GM12875 (cell line): ENCODE measurements at regions not wholly inside any gene's neighbourhood (a gene's known extent, or its start where the extent isn't known, plus 50 kb on each side); places are given as distances from the start of the nearest gene placed in this dataset.

Experiments used
- H3K4me3 ChIP-seq: one replicate; pipeline ENCODE4 v1.5.1; 2011; ENCODE audit warnings: low read depth, low read length, control low read depth
- CTCF ChIP-seq: IDR thresholded peaks from 2 replicates; pipeline ENCODE4 v1.5.1; 2011; ENCODE audit warnings: low read depth, mild to moderate bottlenecking, control low read depth, inconsistent platforms, low read length, moderate library complexity, borderline replicate concordance; ENCODE audit not compliant: insufficient read depth

GRCh38 chr6:100163035-100163434, 169.0 kb upstream of the MCHR2 start:
- H3K4me3 ChIP-seq, result no peak overlapping the region
- no peak for TF ChIP-seq CTCF

GRCh38 chr6:100161782-100162365, 167.9 kb upstream of the MCHR2 start:
- no peak overlapping the region for H3K4me3 ChIP-seq

GRCh38 chr6:100160930-100161329, 166.9 kb upstream of the MCHR2 start:
- no peak overlapping the region for H3K4me3 ChIP-seq
- no peak for TF ChIP-seq CTCF

More at GRCh38 chr6:100161782-100162365, 167.9 kb upstream of the MCHR2 start:
- no peak for TF ChIP-seq CTCF

- no peak overlapping the region for H3K4me3 ChIP-seq
- no peak for TF ChIP-seq CTCF
These were observed 161.1 kb upstream of the MCHR2 start for GRCh38 chr6:100155141-100155540.

- TF ChIP-seq CTCF, result no peak
- H3K4me3 ChIP-seq, result no peak overlapping the region
These were observed 159.7 kb upstream of the MCHR2 start for GRCh38 chr6:100153636-100154275.

- no peak for TF ChIP-seq CTCF
- no peak overlapping the region for H3K4me3 ChIP-seq
These were observed 158.2 kb upstream of the MCHR2 start for GRCh38 chr6:100152201-100152600.

GRCh38 chr6:100144991-100145390, 151.0 kb upstream of the MCHR2 start:
- H3K4me3 ChIP-seq, result no peak overlapping the region
- no peak for TF ChIP-seq CTCF
